Stimulated activated CD4-positive, alpha-beta T cell treated with anti-CD3 and anti-CD28 coated beads, TNF-alpha, amount 100 ng/mL, for 1 hour (primary cell): ENCODE measurements at regions not wholly inside any gene's neighbourhood (a gene's known extent, or its start where the extent isn't known, plus 50 kb on each side); places are given as distances from the start of the nearest gene placed in this dataset.

Experiments
- DNase-seq, 3 donors: peaks; one replicate each; pipeline ENCODE4 v3.0.0-alpha.2; 2020; ENCODE audit warnings: low read depth in 3 of 3, low spot score in 1 of 3

DNA sequence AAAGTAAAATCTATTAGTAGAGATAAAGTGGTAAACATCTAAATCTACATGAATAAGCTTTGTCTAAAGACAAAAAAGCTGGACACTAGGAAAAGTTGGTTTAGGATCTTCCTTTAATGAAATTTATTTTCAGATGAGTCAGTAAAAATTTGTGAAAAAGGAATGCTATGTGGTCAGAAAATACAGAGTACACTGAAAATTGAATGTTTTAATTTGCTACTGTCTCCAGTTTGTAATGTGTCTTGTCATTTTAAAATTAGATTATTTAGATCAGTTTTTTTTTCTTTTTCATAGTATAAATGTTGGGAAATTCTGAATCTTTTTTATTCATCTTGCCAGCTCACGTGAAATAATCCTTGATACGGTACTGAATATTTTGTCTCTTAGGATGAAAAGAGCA lies 56.9 kb downstream of the SLITRK6 start:
- no peak for DNase-seq

DNA sequence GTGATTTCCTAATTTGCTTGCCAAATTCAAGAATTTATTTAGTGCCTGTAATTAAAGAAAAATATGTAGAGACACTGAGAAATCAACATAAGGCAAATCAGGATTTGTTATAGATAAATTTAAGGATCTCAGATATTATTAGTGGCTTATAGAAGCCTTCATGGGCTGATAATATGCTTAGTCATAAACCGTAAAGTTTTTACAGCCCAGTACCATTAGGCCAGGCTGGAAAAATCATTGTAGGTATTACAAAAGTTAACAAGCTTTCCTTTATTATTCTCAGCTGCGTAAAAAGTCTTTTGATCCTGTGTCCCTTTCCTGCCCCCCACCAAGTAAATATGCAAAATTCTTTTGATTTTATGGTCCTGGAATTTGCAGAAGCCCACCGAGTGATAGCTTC lies 58.2 kb downstream of the SLITRK6 start:
- no peak for DNase-seq

DNA sequence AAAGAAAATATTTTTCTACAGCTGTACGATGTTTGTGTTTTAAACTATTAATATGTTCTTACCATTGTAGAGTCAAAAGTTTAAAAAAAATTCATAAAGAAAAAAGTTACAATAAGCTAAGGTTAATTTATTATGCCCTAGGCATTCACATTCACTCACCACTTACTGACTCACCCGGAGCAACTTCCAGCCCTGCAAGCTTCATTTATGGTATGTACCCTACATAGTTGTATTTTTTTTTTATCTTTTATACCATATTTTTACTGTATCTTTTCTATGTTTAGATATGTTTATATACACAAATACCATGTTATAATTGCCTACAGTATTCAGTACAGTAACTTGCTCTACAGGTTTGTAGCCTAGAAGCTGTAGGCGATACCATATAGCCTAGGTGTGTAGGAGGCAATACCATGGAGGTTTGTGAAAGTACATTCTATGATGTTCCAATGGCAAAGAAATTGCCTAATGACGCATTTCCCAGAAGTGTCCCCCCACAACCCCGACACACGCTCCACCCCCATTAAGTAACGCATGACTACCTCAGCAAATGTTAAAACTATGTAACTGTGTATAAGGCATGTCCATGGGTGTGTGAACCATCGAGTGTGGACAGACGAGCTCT lies 60.4 kb downstream of the SLITRK6 start:
- no peak for DNase-seq

DNA sequence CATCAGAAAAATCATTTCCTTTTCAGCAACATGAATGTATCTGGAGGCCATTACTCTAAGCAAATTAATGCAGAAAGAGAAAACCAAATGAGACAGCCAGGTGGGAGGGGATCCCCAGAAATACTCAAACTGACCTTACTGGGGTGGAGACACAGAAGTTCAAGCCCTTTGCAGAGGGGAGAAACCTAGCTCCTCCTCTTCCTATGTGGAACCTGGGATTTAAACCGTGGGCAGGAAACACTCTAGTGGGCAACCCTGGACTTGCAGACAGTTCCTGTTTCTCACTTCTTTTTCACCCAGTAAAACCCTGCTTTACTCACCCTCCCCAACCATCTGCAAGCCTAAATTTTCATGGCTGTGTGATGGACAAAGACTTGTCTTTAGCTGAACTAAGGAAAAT lies 61.3 kb downstream of the SLITRK6 start:
- no peak for DNase-seq

DNA sequence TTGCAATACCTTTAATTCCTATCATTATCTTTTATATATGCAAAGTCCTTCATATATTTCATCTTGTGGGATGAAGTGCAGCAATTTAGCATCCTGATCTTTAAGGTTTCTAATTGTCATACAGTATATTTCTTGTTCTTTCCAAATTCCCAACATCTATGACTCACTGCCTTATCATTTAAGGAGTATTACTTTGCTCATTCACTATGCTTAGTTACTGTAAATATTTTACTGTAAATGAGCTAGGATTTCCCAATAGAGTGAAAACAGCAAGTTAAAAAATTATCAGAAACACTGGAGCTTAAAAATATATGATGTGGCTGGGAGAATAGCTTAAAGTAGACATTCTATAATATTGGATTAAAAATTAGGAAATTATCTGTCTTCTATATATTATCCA lies 69.9 kb downstream of the SLITRK6 start:
- no peak for DNase-seq

DNA sequence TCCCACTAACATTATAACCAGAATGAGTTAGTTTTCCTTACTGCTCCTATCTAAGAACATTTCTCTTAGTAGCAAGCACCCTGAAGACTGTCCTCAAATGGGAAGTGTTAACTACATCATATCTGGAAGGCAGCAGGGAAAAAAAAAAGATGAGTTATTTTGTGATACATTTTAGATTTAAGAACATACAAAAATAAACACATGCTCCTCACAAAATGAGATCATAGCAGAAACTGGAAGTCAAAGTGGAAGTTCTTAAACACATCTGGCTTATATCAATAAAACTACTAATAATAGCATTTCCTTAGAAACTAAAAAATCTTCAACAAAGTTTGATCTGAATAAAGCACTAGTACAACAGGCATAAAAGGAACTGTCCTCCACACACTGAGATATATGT lies 70.4 kb downstream of the SLITRK6 start:
- DNase-seq: no peak

DNA sequence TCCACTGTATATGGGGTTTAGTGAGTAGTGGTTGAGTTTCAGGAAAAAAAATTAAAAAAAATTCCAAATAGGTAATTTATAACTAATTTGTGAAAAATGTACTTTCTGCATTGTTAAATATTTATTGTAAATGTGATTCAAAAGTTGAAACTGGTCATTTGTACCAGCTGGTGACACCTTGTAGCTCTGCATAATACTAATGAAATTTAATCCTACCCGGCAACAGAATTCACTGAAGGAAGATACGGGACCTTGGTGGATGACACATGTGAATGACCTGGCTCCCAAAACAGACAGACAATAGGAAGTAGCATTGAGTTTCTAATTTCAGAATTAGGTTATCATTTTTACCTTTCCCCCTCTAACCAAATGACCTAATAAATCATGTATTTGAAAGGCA lies 73.8 kb downstream of the SLITRK6 start:
- no peak for DNase-seq

DNA sequence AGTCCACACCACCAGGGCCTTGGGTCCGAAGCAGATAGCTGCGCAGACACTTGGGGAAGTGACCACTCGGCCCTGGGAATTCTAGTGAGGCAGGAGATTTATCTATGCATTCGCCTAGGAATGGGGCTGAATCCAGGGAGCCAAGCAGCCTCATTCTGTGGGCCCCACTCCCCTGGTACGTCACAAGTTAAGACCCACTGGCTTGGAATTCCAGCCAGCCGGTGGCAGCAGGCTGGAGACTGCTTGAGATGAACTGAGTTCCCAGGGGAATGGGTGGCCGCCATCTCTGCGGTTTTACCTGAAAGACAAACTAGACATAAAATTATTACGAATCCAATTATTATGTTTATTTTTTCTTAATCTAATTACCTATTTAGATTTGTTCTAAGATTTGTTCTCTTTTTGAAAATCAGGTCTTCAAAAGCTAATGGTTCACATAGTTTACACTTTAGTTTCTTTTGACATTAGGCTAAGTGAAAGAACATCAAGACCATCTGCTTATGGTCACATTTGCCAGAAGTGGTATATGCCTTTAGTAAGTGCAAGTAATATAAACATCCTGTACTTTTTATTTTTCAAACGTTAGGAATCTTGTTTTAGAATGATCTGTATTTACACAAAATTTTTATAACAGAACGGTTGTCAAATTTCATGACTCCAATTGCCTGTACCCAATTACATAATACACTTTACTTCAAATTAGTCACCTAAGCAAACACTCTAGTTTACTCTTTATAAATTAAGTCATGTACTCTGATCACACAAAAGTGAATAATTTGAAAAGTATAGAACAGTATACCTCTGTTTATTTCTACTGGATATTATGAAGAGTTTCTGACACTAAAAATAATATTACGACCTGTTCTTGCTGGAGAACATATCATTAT lies 74.4 kb downstream of the SLITRK6 start:
- DNase-seq: no peak

DNA sequence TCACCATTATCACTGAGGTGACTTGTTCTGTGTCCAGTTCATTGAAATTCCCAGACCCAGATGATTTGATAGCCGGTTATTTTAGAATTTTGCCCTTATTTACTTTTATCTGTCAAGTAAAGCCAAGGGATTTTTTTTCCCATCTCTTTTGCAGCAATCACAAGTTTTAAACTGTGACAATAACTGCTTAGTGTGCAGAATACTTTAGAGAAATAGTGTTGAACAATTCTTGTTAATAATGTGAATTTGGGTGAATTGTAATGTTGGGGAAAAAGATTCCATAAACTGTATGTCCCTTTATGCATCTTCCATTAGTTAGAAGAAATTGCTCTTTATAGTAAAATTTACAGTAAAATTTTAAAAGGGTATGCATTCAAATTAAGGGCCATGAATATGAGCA lies 79.5 kb downstream of the SLITRK6 start:
- DNase-seq: no peak

DNA sequence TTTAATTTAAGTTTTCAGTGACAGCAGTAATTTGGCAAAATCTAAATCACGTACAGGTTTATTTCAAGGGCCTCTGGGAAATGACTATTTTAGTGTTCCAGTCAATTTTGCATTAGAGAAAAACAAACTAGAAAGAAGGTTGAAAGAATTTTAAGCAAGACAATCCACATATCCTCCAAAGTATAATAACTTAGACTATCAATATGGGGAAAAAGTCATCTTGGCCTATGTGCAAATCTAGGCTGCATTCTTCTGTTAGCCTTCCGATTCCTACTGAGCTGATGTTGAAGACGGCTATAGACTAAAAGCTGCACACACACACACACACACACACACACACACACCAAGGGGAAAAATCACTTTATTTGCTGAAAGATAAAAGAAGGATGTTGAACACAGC lies 81.3 kb downstream of the SLITRK6 start:
- DNase-seq: no peak

DNA sequence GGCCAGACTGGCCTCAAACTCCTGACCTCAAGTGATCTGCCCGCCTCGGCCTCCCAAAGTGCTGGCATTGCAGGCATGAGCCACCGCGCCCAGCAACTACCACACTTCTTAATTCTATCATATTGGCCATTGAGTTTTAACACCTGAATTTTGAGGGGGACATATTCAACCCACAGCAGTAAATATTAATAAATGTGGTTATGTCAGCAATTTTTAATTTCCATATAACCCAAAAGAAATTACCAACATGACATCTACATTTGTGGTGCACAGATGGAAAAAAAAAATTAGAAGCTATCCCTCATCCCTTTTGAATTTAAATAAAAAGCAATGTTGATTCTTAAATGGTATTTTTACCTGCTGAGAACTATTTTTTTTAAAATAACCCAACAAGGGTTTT lies 88.7 kb downstream of the SLITRK6 start:
- DNase-seq: no peak

DNA sequence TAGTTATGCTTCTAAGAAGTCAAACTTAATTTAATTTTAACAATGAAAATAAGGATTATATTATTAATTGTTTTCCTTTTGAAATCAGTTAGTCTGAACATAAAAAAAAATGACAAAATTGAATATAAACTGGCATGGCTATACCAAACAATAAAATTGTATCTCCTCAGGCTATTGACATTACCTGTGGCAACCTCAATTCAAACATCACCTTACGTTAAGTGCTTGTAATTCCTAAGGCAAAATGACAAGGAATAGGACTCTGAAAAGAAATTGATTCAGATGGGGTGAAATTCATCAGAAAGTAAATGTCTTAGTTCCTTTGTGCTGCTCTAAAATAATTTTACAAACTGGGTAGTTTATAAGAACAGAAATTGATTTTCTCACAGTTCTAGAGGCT lies 89.5 kb downstream of the SLITRK6 start:
- no peak for DNase-seq

DNA sequence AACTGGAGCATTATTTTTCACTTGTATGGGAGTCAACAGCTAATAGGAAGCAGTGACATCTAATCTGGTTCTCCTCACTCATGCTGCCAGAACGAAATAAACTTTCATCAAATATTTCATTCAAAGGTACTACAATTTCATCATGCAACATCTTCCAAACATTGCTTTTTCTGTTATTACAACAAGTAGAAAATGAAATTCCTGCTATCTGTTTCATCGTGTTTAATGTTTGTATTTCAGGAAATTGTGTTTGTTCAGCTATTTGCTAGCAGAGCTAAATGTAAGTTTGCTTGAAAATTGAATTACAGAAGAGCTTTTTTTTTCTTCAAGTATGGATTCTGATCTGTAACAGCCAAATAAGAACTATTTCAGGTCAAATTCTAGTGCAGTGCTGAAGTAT lies 90.1 kb downstream of the SLITRK6 start:
- no peak for DNase-seq

DNA sequence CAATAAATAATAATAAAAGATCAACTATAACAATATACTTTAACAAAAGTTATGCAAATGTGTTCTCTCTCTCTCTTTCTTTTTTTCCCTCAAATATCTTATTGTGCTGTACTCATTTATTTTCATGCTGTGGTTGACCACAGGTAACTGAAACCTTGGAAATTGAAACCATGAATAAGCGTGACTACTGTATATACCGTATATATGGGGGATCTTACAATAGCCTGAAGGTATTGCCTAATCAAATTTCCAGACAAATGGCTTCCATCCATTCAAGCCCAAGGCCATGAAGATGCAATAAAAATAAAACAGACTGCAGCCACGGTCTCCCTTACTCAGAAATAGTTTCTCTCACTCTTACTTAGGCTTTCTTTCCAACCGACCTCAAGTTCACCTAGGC lies 98.3 kb downstream of the SLITRK6 start:
- DNase-seq: no peak

DNA sequence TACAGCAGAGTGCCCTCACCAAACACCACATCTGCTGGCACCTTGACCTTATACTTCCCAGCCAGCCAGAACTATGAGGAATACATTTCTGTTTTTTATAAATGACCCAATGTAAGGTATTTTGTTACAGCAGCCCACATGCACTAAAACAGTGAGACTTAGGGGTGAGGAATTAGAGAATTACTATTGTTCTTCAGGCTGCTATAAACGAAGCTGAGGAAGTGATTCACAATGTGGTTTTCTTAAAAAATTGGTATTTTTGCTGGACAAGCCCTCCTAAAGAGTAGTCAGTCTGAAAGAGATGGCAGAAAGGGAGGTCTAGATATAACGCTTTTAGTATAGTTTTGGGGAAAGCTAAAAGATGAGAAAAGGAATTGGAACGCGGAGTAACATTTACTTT lies 101.0 kb downstream of the SLITRK6 start:
- no peak for DNase-seq

DNA sequence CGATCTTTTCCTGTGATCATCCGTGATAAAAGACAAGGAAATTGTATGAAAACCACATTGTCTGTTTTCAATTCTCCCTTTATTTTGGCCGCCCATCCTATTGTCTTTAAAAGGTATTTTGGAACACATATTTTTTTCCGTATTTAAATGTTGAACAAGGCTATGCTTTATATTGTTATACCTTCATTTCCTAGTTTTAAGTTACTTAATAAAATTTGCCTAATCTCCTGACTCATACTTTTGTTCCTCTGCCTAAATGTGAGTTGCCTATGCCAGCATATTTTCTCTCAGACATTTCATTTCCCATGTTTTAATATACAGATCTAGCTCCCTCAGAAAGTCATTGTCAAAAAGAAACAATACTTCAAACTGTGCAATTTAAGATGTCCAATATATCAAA lies 104.2 kb downstream of the SLITRK6 start:
- no peak for DNase-seq

DNA sequence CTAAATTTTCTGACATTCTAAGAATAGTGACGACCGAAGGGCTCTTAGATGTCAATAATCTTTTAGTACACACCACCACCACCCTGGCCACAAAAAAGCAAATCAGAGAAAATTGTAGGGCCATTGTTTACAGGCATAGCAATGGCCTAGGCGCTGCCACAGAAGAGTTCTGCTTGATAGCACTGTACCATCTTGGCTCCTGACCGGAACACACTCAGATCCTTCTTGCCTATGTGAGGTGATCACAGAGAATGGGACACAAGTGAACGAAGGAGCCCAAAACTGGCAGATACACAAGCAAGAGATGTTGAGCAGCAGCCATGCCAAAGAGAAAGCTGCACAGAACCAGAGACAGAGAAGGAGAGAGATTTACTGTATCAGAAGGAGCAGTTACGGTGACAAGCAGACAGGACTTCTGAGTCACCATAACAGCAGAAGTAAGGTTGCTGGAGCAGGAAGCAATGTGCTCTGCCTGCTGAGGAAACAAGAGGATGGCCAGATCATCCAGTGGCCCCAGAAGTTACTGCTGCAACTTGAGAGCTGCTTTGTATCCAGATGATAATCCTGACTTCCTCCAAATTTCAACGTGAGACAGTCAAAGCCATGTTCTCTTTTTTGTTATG lies 105.2 kb downstream of the SLITRK6 start:
- DNase-seq: no peak

DNA sequence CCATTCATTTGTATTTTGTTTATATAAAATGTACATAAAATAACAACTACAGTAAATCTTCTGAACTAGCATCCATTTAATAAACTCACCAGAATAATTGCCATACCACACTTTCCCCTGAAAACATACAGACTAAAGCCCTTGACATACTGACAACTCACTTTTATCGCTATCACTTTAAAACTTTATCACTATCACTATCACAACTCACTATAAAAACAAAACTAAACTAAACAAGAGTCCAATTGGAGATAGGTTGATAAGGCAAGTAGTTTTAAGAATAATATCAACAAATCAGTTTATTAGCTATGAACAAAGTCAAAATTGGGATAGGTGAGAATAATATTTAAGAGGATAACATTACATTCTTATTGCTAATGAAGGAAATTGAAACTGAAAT lies 108.9 kb downstream of the SLITRK6 start:
- no peak for DNase-seq

DNA sequence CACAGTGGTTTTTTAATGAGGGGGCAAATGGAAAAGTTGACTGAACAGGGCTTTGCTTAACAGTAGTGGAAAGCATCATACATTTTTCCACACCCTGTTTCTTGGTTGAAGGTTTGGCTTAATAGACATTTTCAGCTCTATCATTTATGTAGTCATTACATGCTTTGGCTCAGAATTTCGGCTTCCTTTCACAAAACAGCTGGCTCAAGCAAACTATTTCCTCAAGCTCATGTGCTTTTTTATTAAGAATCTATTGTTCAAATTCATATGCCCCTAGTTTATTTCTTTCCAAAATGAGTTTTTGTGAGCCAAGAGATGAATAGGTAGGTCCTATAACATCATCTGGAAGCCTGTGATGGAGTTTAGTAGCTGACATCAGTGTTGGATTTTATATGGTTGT lies 113.8 kb downstream of the SLITRK6 start:
- no peak for DNase-seq

DNA sequence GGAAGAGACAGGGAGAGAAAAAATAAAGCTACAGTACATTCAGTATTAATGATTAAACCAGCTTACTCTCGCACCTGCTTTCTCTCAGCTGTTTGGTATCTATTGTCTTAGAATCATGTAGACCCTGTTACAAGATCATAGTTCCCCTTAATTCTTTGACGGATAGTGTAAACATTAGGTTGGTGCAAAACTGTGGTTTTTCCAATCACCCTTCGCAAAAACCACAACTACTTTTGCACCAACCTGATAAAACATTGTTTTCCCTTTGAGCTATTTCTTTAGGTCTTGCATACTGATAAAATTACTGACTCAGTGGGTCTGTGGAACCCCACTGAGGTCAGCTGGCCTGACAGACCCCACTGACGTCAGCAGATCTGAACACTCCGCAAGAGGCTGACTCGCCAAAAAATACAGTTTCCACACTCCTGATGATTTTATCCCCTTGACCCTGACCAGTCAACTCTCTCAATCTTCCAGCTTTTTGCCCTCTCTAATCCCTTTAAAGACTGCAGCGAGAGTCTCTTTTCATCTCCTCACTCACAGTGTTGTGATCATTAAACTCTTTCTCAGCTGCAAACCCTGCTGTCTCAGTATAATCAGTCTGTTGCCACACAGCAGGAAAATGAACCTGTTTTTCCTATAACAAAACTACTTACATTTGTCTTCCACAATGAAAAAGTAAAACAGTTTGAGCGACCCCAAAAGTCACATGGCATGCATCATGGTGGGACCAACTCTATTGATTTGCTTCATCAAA lies 123.9 kb downstream of the SLITRK6 start:
- DNase-seq: no peak

DNA sequence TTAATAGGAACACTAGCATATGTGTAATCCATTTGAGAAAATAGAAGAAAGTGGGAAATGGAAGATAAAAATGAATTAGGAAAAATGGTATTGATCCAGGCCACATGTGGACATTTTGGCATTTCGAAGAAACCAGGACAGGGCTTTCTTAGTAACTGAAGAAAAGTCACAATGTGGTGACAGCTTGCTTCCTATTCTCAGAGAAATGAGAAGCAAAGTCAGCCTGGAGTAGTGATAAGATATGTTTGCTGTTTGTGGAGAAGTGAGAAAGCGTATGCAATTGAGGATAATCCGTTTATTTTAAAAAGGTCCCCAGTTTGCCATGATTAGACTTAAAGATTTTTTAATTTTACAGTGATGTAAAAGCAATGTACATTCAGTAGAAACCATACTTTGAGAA lies 127.9 kb downstream of the SLITRK6 start:
- no peak for DNase-seq

DNA sequence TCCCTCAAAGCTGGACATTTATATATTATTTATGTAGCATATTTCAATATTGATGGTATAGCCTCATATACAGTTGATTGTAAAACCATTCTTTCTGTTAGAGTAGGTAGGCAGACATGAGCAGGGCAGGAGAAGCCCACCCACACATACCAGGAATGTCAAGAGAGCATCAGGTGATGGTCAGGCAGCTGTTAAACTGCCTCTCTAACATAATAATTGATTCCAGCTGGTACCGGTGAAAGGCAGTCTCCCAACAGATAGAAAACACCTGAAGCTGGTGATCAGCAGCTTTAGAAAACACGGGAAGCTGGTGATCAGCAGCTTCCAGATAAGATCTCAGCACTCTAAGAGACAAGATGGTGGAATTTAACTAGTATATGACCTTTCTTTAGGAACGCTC lies 132.9 kb downstream of the SLITRK6 start:
- DNase-seq: no peak
